ENCODE measurements at regions not wholly inside any gene's neighbourhood (a gene's known extent, or its start where the extent isn't known, plus 50 kb on each side); places are given as distances from the start of the nearest gene placed in this dataset.

GRCh38 chr14:71753976-71754375, 178.3 kb upstream of the RGS6 start:
- Histone ChIP-seq H3K4me3 (no peak overlapping the region), H3K27me3 (replicated peaks; ENCODE audit: insufficient read depth) (no peaks in the 10 kb centered on the region), H3K36me3 (no peaks in the 10 kb centered on the region), H3K4me1 (replicated peaks) (no peaks in the 10 kb centered on the region), H3K27ac (no peak overlapping the region), H3K9me3 (no peaks in the 10 kb centered on the region)
- intact Hi-C loops (cut with DNase I), result loop anchor here (2.0 kb wide), 2 partner anchors 433 to 615 kb away; partner anchors contain the start of gene SIPA1L1
- 88% methylated on average over 16 of the region's 16 CpGs for WGBS
- no peak for DNase-seq (ENCODE audit: low spot score)
- no peak for TF ChIP-seq CTCF (IDR thresholded peaks at IDR 0.05)
- TF ChIP-seq POLR2A (IDR thresholded peaks at IDR 0.05), result no peak
- no peak for TF ChIP-seq POLR2AphosphoS5 (IDR thresholded peaks at IDR 0.05)

GRCh38 chr14:71754422-71755095, 177.7 kb upstream of the RGS6 start:
- Histone ChIP-seq H3K4me1 (replicated peaks) (no peaks in the 10 kb centered on the region), H3K27ac (no peak overlapping the region), H3K36me3 (no peaks in the 10 kb centered on the region), H3K9me3 (no peaks in the 10 kb centered on the region), H3K27me3 (replicated peaks; ENCODE audit: insufficient read depth) (no peaks in the 10 kb centered on the region), H3K4me3 (no peak overlapping the region)
- intact Hi-C loops (cut with DNase I), result no loop called here
- 84% methylated on average over 17 of the region's 17 CpGs for WGBS
- TF ChIP-seq CTCF (IDR thresholded peaks at IDR 0.05), result no peak
- TF ChIP-seq POLR2AphosphoS5 (IDR thresholded peaks at IDR 0.05), result no peak
- TF ChIP-seq POLR2A (IDR thresholded peaks at IDR 0.05), result no peak
- no peak for DNase-seq (ENCODE audit: low spot score)

GRCh38 chr14:71758229-71758951, 173.8 kb upstream of the RGS6 start:
- Histone ChIP-seq H3K4me3 (no peak overlapping the region), H3K27me3 (replicated peaks; ENCODE audit: insufficient read depth) (no peaks in the 10 kb centered on the region), H3K36me3 (no peaks in the 10 kb centered on the region), H3K4me1 (replicated peaks) (no peaks in the 10 kb centered on the region), H3K27ac (no peak overlapping the region), H3K9me3 (no peaks in the 10 kb centered on the region)
- 60% methylated on average over 12 of the region's 12 CpGs for WGBS
- DNase-seq (ENCODE audit: low spot score), result no peak
- no peak for TF ChIP-seq CTCF (IDR thresholded peaks at IDR 0.05)
- no peak for TF ChIP-seq POLR2A (IDR thresholded peaks at IDR 0.05)
- no peak for TF ChIP-seq POLR2AphosphoS5 (IDR thresholded peaks at IDR 0.05)
- intact Hi-C loops (cut with DNase I), result no loop called here

- intact Hi-C loops (cut with DNase I), result no loop called here
Observed at GRCh38 chr14:71762575-71762974, 169.7 kb upstream of the RGS6 start.

More at GRCh38 chr14:71762575-71762974, 169.7 kb upstream of the RGS6 start:
- Histone ChIP-seq H3K4me1 (replicated peaks) (no peaks in the 10 kb centered on the region), H3K36me3 (no peaks in the 10 kb centered on the region), H3K27me3 (replicated peaks; ENCODE audit: insufficient read depth) (no peaks in the 10 kb centered on the region), H3K27ac (no peak overlapping the region), H3K4me3 (no peak overlapping the region), H3K9me3 (no peaks in the 10 kb centered on the region)
- no peak for DNase-seq (ENCODE audit: low spot score)
- TF ChIP-seq CTCF (IDR thresholded peaks at IDR 0.05), result no peak
- no peak for TF ChIP-seq POLR2A (IDR thresholded peaks at IDR 0.05)
- TF ChIP-seq POLR2AphosphoS5 (IDR thresholded peaks at IDR 0.05), result no peak
- WGBS, result 90% methylated on average over 4 of the region's 4 CpGs

All from prostate gland (tissue), 2 donors.